SK-N-SH (cell line): ENCODE measurements at regions not wholly inside any gene's neighbourhood (a gene's known extent, or its start where the extent isn't known, plus 50 kb on each side); places are given as distances from the start of the nearest gene placed in this dataset.

Experiments used
- NFIC ChIP-seq: IDR thresholded peaks from 2 replicates; pipeline ENCODE4 v1.4.0; 2012; ENCODE audit warnings: borderline replicate concordance
- RFX5 ChIP-seq: IDR thresholded peaks from 2 replicates; pipeline ENCODE4 v1.6.1; 2012; ENCODE audit warnings: mild to moderate bottlenecking, improper control_type of control experiment, low read length
- TCF12 ChIP-seq: IDR thresholded peaks from 2 replicates; pipeline ENCODE4 v1.4.0; 2012
- TF ChIP-seq, protein P1 (sequence below): fragments of 200-600 bp; sonication (generic); IDR thresholded peaks from 2 replicates; pipeline ENCODE4 v1.6.1; 2017; ENCODE audit warnings: antibody characterized with exemption, mild to moderate bottlenecking, moderate library complexity
- TF ChIP-seq, protein P2 (sequence below): IDR thresholded peaks from 2 replicates; pipeline ENCODE4 v1.4.0; 2012; ENCODE audit warnings: low read depth

DNA sequence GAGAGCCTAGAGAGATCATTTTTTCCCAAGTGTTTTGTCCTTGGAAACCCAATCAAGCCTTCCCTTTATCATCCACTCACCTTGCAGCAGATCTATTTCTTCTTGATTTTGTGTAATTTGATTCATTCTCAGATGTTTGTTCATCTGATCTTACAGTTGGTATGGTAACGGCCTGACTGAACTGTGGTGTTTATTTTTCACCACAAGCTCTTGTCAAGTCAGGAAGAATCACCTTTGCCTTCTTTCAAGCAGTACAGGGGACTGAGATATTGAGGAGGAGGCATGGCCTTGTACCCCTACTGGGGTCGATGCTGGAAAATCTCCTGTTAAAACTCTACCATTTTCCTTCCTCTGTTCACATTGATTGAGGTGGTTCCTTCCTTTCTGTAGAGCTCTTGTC is 361.4 kb upstream of the CFAP20DC start:
- TF ChIP-seq RFX5 (no peak), TCF12 (no peak), NFIC (no peak)
- TF ChIP-seq, protein P1, sequence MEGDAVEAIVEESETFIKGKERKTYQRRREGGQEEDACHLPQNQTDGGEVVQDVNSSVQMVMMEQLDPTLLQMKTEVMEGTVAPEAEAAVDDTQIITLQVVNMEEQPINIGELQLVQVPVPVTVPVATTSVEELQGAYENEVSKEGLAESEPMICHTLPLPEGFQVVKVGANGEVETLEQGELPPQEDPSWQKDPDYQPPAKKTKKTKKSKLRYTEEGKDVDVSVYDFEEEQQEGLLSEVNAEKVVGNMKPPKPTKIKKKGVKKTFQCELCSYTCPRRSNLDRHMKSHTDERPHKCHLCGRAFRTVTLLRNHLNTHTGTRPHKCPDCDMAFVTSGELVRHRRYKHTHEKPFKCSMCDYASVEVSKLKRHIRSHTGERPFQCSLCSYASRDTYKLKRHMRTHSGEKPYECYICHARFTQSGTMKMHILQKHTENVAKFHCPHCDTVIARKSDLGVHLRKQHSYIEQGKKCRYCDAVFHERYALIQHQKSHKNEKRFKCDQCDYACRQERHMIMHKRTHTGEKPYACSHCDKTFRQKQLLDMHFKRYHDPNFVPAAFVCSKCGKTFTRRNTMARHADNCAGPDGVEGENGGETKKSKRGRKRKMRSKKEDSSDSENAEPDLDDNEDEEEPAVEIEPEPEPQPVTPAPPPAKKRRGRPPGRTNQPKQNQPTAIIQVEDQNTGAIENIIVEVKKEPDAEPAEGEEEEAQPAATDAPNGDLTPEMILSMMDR, result no peak
- TF ChIP-seq, protein P2, sequence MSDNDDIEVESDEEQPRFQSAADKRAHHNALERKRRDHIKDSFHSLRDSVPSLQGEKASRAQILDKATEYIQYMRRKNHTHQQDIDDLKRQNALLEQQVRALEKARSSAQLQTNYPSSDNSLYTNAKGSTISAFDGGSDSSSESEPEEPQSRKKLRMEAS, result no peak
